SK-N-SH (cell line): ENCODE measurements at regions not wholly inside any gene's neighbourhood (a gene's known extent, or its start where the extent isn't known, plus 50 kb on each side); places are given as distances from the start of the nearest gene placed in this dataset.

Source experiments
- EP300 ChIP-seq, 2 experiments: IDR thresholded peaks; 2 replicates each; pipeline versions ENCODE4 v1.4.0 to v1.6.1; 2012; ENCODE audit warnings: borderline replicate concordance in 1 of 2, low read depth in 1 of 2, low read length in 1 of 2
- JUND ChIP-seq: IDR thresholded peaks from 2 replicates; pipeline ENCODE4 v1.4.0; 2012
- MEF2A ChIP-seq: IDR thresholded peaks from 2 replicates; pipeline ENCODE4 v1.4.0; 2012; ENCODE audit warnings: low read depth, borderline replicate concordance
- MXI1 ChIP-seq: IDR thresholded peaks from 2 replicates; pipeline ENCODE4 v1.6.1; 2012; ENCODE audit warnings: mild to moderate bottlenecking, low read depth, low read length, improper control_type of control experiment
- RAD21 ChIP-seq: IDR thresholded peaks from 2 replicates; pipeline ENCODE4 v1.6.1; 2012; ENCODE audit warnings: mild to moderate bottlenecking, low read length
- REST ChIP-seq: IDR thresholded peaks from 2 replicates; pipeline ENCODE4 v1.6.1; 2012; ENCODE audit warnings: mild to moderate bottlenecking, low read depth, low read length, moderate library complexity
- TAF1 ChIP-seq: IDR thresholded peaks from 2 replicates; pipeline ENCODE4 v1.6.1; 2012; ENCODE audit warnings: low read depth, mild to moderate bottlenecking, low read length, moderate library complexity, borderline replicate concordance
- YY1 ChIP-seq: IDR thresholded peaks from 2 replicates; pipeline ENCODE4 v1.4.0; 2012; ENCODE audit warnings: low read depth, mild to moderate bottlenecking
- TF ChIP-seq, protein P1 (sequence below): fragments of 200-600 bp; sonication (generic); IDR thresholded peaks from 2 replicates; pipeline ENCODE4 v1.6.1; 2017; ENCODE audit warnings: antibody characterized with exemption, mild to moderate bottlenecking, moderate library complexity
- TF ChIP-seq, protein P2 (sequence below): IDR thresholded peaks from 2 replicates; pipeline ENCODE4; 2012

GRCh38 chr20:23932256-23932655 is 52.7 kb upstream of the CST5 start:
- TF ChIP-seq, protein P1, sequence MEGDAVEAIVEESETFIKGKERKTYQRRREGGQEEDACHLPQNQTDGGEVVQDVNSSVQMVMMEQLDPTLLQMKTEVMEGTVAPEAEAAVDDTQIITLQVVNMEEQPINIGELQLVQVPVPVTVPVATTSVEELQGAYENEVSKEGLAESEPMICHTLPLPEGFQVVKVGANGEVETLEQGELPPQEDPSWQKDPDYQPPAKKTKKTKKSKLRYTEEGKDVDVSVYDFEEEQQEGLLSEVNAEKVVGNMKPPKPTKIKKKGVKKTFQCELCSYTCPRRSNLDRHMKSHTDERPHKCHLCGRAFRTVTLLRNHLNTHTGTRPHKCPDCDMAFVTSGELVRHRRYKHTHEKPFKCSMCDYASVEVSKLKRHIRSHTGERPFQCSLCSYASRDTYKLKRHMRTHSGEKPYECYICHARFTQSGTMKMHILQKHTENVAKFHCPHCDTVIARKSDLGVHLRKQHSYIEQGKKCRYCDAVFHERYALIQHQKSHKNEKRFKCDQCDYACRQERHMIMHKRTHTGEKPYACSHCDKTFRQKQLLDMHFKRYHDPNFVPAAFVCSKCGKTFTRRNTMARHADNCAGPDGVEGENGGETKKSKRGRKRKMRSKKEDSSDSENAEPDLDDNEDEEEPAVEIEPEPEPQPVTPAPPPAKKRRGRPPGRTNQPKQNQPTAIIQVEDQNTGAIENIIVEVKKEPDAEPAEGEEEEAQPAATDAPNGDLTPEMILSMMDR: no peak
- TF ChIP-seq MXI1 (no peak), TAF1 (no peak), JUND (no peak), YY1 (no peak), REST (no peak), EP300 (IDR thresholded peaks at IDR 0.05; ENCODE audit: borderline replicate concordance in 1 of 2, low read depth in 1 of 2, low read length in 1 of 2) (no peak), RAD21 (no peak), MEF2A (no peak)
- TF ChIP-seq, protein P2, sequence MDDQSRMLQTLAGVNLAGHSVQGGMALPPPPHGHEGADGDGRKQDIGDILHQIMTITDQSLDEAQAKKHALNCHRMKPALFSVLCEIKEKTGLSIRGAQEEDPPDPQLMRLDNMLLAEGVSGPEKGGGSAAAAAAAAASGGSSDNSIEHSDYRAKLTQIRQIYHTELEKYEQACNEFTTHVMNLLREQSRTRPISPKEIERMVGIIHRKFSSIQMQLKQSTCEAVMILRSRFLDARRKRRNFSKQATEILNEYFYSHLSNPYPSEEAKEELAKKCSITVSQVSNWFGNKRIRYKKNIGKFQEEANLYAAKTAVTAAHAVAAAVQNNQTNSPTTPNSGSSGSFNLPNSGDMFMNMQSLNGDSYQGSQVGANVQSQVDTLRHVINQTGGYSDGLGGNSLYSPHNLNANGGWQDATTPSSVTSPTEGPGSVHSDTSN: no peak
